ENCODE measurements at regions not wholly inside any gene's neighbourhood (a gene's known extent, or its start where the extent isn't known, plus 50 kb on each side); places are given as distances from the start of the nearest gene placed in this dataset.

DNA sequence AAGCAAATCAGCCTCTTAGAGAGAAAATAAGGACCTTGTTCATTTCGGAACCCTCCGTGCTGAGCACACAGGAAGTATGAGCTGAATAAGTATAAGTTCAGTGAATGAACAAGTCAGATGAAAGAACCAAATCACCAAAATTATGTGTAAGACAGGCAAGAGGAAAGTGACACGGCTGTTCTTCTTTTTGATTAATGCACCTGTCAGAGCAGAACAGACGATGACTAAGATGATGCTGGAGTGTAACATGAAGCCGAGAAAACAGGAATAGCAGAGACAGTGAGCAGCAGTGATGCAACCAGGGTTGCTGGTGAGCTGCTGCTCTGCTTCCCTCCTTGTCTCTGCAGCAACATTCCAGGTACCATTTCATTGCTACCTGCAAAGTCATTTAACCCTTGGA, 861.1 kb downstream of the GALC start:
- no peak for TF ChIP-seq POLR2A (IDR thresholded peaks at IDR 0.05)
- no peak for TF ChIP-seq CTCF (IDR thresholded peaks at IDR 0.05)
- Histone ChIP-seq H3K9me3 (replicated peaks in 1 of 3) (no peaks in the 10 kb centered on the region), H3K4me3 (no peak overlapping the region), H3K27ac (no peak overlapping the region), H3K4me1 (replicated peaks in 1 of 2) (no peaks in the 10 kb centered on the region), H3K27me3 (no peaks in the 10 kb centered on the region), H3K36me3 (replicated peaks in 1 of 2) (no peaks in the 10 kb centered on the region)
- intact Hi-C loops (cut with DNase I), result no loop called here
- WGBS, 4 donors, result 22 to 38% (median 33%) methylated on average over 5 of the region's 5 CpGs
- DNase-seq, result no peak

- Histone ChIP-seq H3K9me3 (replicated peaks in 1 of 3) (no peaks in the 10 kb centered on the region), H3K27ac (no peak overlapping the region), H3K36me3 (replicated peaks in 1 of 2) (no peaks in the 10 kb centered on the region), H3K4me3 (no peak overlapping the region), H3K27me3 (no peaks in the 10 kb centered on the region), H3K4me1 (replicated peaks in 1 of 2) (no peaks in the 10 kb centered on the region)
- TF ChIP-seq CTCF (IDR thresholded peaks at IDR 0.05) (no peak), POLR2A (IDR thresholded peaks at IDR 0.05) (no peak)
- DNase-seq, result no peak
- intact Hi-C loops (cut with DNase I), result no loop called here
Measured at GRCh38 chr14:87122166-87122565, 870.8 kb downstream of the GALC start.

GRCh38 chr14:87121716-87122115, 871.3 kb downstream of the GALC start:
- intact Hi-C loops (cut with DNase I), result no loop called here
- DNase-seq, result no peak
- H3K36me3 ChIP-seq (replicated peaks in 1 of 2), result no peaks in the 10 kb centered on the region
- H3K4me3 ChIP-seq, result no peak overlapping the region
- H3K9me3 ChIP-seq (replicated peaks in 1 of 3), result no peaks in the 10 kb centered on the region
- H3K27me3 ChIP-seq, result no peaks in the 10 kb centered on the region
- TF ChIP-seq POLR2A (IDR thresholded peaks at IDR 0.05) (no peak), CTCF (IDR thresholded peaks at IDR 0.05) (no peak)
- WGBS, 4 donors, result 53 to 79% (median 58%) methylated on average over 2 of the region's 2 CpGs
- no peak overlapping the region for H3K27ac ChIP-seq
- no peaks in the 10 kb centered on the region for H3K4me1 ChIP-seq (replicated peaks in 1 of 2)

DNA sequence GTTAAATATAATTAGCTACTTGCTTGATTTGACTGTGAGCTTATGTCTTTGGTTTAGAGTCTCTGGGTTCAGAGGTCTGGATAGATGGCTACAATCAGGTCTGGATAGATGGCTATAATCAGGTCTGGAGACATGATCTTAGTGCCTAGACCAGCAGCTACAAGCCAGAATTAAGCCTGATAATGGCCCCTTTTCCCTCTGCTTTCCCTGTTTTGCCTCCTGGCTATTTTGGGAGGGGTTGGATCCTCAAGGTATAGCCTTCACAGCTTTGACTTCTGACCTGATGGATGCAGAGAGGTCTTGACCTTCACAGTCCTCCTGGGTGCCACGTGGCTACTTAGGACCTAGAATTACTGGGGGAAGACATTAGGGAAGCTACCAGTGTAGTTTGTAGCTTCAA, 877.7 kb downstream of the GALC start:
- Histone ChIP-seq H3K36me3 (replicated peaks in 1 of 2) (no peaks in the 10 kb centered on the region), H3K27me3 (no peaks in the 10 kb centered on the region), H3K27ac (no peak overlapping the region), H3K4me3 (no peak overlapping the region), H3K4me1 (replicated peaks in 1 of 2) (no peaks in the 10 kb centered on the region), H3K9me3 (replicated peaks in 1 of 3) (no peaks in the 10 kb centered on the region)
- TF ChIP-seq CTCF (IDR thresholded peaks at IDR 0.05) (no peak), POLR2A (IDR thresholded peaks at IDR 0.05) (no peak)
- no peak for DNase-seq
- intact Hi-C loops (cut with DNase I), result no loop called here
- 19 to 47% (median 25%) methylated on average over 1 of the region's 1 CpG for WGBS, 4 donors

All from adrenal gland (tissue), 9 donors.